Right kidney (tissue), 1 donor: ENCODE measurements at regions not wholly inside any gene's neighbourhood (a gene's known extent, or its start where the extent isn't known, plus 50 kb on each side); places are given as distances from the start of the nearest gene placed in this dataset.
"Not testable (repeated sequence)": the region's sequence is repeated elsewhere in the genome, so short reads cannot be mapped to it uniquely, and the experiment has no call there.

Experiments
- DNase-seq: peaks from one replicate; pipeline ENCODE4 v3.0.0-alpha.2; 2016

DNA sequence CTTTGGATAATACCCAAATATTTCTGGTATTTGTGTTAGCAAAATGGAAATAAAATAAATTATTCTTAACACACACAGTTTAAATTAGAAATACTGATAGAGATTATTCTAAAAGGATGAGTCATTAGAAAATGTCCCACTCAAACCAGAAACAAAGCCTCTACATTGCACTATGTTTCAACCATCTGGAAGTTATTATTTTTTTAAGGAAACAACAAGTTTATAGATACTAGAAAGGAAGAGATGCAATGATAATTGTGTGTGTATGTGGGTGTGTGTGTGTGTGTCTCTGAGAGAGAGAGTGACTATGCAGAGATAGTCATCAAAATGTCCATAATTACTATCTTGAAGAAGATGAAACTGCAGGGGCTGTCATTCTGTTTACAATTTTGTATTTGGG is 1340.5 kb downstream of the ROBO1 start:
- no peak for DNase-seq

- DNase-seq, result no peak
Measured at GRCh38 chr3:78430741-78431140, 1337.1 kb downstream of the ROBO1 start.

- DNase-seq, result no peak
Measured at GRCh38 chr3:78434801-78435200, 1333.0 kb downstream of the ROBO1 start.

- no peak for DNase-seq
Measured at GRCh38 chr3:78455166-78455565, 1312.6 kb downstream of the ROBO1 start.

- no peak for DNase-seq
Measured at GRCh38 chr3:78455712-78456433, 1311.9 kb downstream of the ROBO1 start.

- DNase-seq, result no peak
Measured at GRCh38 chr3:78459796-78460195, 1308.0 kb downstream of the ROBO1 start.

- no peak for DNase-seq
Measured at GRCh38 chr3:78462021-78462420, 1305.8 kb downstream of the ROBO1 start.

GRCh38 chr3:78476076-78476475 is 1291.7 kb downstream of the ROBO1 start:
- no peak for DNase-seq

DNA sequence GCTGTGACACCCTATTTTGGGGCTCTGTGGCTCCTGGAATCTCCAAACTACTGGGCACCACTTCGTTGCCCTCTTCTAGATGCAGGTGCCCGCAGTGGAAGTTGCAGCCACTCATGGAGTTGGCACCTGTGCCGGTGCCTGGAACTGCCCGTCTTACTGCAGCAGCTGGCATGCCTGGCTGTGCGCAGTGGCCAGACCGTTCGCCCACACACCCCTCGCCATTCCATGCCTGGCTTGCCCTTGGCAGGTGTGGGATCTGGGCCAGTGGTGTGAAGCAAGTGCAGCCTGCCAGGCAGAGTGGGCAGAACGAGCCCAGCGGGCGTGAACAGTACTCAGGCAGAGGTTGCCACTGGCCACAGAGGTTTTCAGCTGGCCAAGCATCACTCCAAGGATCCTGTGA is 1286.7 kb downstream of the ROBO1 start:
- no peak for DNase-seq

DNA sequence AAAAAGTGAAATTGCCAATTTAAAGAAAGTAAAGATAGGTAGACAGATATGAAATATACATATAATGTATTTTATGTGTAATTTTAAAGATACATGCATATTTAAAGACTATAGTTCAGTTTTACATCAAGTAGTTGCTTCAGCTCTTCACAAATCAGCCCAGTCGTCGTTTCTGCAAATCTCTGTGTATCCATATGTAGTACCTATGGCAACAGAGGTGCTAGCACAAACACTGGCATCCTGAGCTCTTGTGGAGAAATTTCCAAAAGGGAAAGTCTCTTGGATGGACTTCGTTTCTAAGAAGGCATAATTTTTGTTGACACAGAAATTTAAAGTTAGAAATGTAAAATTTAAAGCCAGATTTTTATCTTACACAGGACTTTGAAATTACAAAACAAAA is 1284.7 kb downstream of the ROBO1 start:
- no peak for DNase-seq

DNA sequence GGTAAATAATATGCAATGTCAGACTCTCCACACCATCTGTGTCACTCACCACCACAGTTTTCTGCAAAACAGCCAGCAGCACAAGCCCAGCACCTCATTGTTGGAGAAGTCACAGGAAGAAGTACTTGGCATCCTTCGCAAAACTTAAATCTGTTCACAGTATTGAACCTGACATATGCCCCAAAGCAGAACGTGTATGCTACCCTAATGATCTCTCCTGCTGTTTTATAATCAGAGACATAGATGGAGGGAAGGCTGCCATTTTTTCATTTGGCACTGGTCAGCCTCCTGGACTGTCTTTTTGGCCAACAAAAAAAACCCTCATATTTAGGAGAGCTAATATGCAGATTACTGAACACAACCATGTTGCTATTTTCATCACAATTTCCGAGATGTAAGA is 1272.9 kb downstream of the ROBO1 start:
- no peak for DNase-seq

- DNase-seq, result no peak
Measured at GRCh38 chr3:78495301-78495700, 1272.5 kb downstream of the ROBO1 start.

- DNase-seq, result no peak
Measured at GRCh38 chr3:78496501-78496900, 1271.3 kb downstream of the ROBO1 start.

- DNase-seq, result no peak
Measured at GRCh38 chr3:78497021-78497420, 1270.8 kb downstream of the ROBO1 start.

- DNase-seq, result no peak
Measured at GRCh38 chr3:78497767-78498166, 1270.0 kb downstream of the ROBO1 start.

GRCh38 chr3:78506061-78506460 is 1261.7 kb downstream of the ROBO1 start:
- no peak for DNase-seq

GRCh38 chr3:78506581-78507195 is 1261.1 kb downstream of the ROBO1 start:
- peak; percentile 13 for DNase-seq

- DNase-seq, result peak; percentile 4
Measured at GRCh38 chr3:78507196-78507984, 1260.4 kb downstream of the ROBO1 start.

DNA sequence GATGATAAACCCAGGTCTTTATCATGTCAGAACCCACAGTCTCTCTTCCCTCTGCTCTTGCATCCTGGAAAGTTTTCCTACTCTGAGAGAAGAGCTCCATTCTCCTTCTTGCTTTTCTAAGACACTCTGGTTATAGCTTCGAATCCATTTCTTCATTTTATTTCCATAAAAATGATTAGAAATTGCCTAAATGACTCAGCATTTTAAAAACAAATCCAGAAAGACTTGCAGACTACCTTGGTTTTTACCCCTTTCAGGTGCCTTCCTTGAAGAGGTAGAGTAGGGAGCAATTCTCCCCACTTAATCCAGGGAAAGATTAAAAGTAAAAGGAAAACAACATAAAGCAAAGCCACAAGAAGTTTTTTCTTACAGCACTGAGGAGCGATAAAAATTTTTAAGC is 1256.0 kb downstream of the ROBO1 start:
- no peak for DNase-seq

- DNase-seq, result not testable (repeated sequence)
Measured at GRCh38 chr3:78512786-78513185, 1255.0 kb downstream of the ROBO1 start.

DNA sequence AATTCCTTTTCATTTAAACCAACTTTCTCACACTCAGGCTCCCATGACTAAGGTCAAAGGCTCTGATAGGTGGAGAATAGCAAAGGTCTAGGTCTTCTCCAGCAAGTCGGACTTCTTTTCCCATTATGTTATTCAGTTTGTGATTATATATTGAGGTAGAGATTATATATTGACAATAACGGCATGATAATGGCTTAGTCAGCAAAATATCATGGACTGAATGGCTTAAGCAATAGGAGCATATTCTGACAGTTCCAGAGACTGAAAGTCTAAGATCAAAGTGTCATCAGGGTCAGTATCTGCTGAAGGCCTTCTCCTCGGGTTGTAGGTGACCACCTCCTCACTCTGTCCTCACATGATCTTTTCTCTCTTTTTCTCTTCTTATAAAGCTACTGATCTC is 1251.4 kb downstream of the ROBO1 start:
- no peak for DNase-seq

DNA sequence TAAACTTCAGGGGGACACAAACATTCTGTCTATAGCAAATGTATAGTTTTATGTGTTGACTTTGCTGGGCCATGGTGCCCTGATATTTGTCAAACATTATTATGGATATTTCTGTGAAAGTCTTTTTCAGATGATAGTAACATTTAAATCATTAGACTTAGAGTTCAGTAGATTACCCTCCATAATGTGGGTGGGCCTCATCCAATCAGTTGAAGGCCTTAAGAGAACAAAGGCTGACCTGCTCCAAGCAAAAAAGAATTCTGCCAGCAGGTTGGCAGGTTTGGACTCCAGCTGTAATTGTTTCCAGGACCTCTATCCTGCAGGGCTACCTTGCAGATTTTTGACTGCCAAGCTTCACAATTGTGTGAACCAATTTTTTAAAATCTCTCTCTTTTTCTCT is 1250.9 kb downstream of the ROBO1 start:
- DNase-seq, result no peak

DNA sequence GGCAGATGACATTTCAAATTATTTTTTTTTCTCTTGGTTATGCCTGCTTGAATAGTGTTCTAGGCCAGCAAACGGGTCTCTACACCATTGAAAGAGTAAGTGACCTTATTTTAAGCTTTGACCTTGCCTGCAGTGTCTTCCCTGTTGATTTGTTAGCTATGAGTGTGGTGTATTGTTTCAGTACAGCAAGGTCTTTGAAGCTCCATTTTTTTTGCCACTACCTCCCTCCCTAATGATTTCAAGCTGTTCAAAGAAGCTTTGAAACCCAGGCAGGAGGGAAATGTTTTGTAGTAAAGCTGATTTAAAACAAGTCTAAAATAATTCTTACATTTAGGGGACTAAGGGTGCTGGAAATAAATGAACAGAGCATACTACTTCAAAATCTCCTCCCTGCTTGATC is 1249.8 kb downstream of the ROBO1 start:
- peak; percentile 23 for DNase-seq

- no peak for DNase-seq
Measured at GRCh38 chr3:78519281-78519680, 1248.5 kb downstream of the ROBO1 start.
